ENCODE measurements at regions not wholly inside any gene's neighbourhood (a gene's known extent, or its start where the extent isn't known, plus 50 kb on each side); places are given as distances from the start of the nearest gene placed in this dataset.

DNA sequence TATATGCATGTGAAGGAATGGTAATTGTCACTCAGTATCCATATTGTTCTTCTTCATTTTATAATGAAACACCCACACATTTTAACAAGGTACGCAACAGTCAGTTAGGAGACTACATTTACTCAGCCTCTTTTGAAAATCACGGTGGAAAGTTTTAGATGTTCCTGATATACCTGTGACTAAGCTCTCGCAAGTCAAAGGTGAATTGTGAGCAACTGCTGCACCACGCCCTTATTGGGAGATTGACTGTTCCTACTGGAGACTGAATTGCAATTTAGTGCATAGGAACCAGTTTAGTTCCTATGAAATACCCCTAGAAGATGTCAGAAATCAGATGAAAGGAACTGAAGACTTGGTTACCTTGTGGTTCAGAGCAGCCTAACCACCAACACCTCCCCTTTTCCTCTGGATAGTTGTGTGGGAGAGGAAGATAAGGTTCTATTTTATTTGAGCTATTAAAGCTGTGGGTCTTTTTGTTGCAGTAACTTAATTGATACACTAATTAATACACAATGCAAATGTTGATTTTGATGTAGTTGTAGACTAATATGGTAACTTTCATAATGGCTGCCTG lies 1280.5 kb upstream of the CDH2 start:
- CTCF ChIA-PET (ENCODE audit: partially characterized antibody): no interaction called here
- no peak overlapping the region for H3K4me3 Mint-ChIP-seq
- no peak for DNase-seq

DNA sequence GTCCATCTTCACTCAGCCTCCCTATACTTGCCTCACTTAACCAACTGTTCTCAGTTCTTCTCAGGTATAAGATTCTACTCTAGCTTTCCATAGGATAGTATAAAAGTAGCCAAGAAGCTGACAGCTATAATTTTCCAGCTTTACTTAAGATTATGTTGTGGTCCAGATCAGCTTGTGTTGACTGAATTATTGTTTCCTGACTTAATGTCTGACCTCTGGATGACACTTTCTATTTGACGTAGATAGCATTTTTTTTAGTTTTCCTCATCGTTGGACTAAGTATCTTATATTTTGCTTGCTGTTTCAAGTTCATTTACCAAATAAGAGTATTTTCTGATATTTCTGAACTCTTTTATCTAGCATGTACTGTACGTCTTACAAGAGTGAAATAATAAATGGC lies 1272.5 kb upstream of the CDH2 start:
- Histone ChIP-seq H3K9me3 (ENCODE audit: control insufficient read depth in 1 of 2, low read length in 2 of 2) (no peaks in the 10 kb centered on the region), H3K4me1 (ENCODE audit: insufficient read depth, low read length) (no peaks in the 10 kb centered on the region), H3K36me3 (ENCODE audit: insufficient read depth, low read length) (no peaks in the 10 kb centered on the region), H3K4me3 (ENCODE audit: low read length in 2 of 2) (no peak overlapping the region), H3K27me3 (ENCODE audit: insufficient read depth, low read length) (no peaks in the 10 kb centered on the region), H3K27ac (ENCODE audit: low read depth, low read length) (no peak overlapping the region)
- Mint-ChIP-seq H3K4me3 (no peak overlapping the region), H3K36me3 (no peaks in the 10 kb centered on the region), H3K27ac (no peak overlapping the region), H3K4me1 (no peaks in the 10 kb centered on the region), H3K9me3 (peaks cover 0 to 22% (median 8%) of the 10 kb centered on the region in 8 donors), H3K27me3 (no peaks in the 10 kb centered on the region)
- intact Hi-C loops (cut with micrococcal nuclease): no loop called here
- ChIA-PET POLR2A (ENCODE audit: partially characterized antibody) (no interaction called here), CTCF (ENCODE audit: partially characterized antibody) (no interaction called here)
- DNase-seq: no peak

More for the DNA sequence above, 1280.5 kb upstream of the CDH2 start:
- no peak overlapping the region for H3K27ac Mint-ChIP-seq
- Histone ChIP-seq H3K4me1 (ENCODE audit: insufficient read depth, low read length) (no peaks in the 10 kb centered on the region), H3K9me3 (ENCODE audit: control insufficient read depth in 1 of 2, low read length in 2 of 2) (no peaks in the 10 kb centered on the region), H3K27me3 (ENCODE audit: insufficient read depth, low read length) (no peaks in the 10 kb centered on the region), H3K36me3 (ENCODE audit: insufficient read depth, low read length) (no peaks in the 10 kb centered on the region), H3K4me3 (ENCODE audit: low read length in 2 of 2) (no peak overlapping the region), H3K27ac (ENCODE audit: low read depth, low read length) (no peak overlapping the region)
- H3K36me3 Mint-ChIP-seq: no peaks in the 10 kb centered on the region
- H3K9me3 Mint-ChIP-seq: peaks cover 0 to 33% (median 7%) of the 10 kb centered on the region in 8 donors
- no peaks in the 10 kb centered on the region for H3K27me3 Mint-ChIP-seq
- intact Hi-C loops (cut with micrococcal nuclease): no loop called here
- POLR2A ChIA-PET (ENCODE audit: partially characterized antibody): no interaction called here
- no peaks in the 10 kb centered on the region for H3K4me1 Mint-ChIP-seq

DNA sequence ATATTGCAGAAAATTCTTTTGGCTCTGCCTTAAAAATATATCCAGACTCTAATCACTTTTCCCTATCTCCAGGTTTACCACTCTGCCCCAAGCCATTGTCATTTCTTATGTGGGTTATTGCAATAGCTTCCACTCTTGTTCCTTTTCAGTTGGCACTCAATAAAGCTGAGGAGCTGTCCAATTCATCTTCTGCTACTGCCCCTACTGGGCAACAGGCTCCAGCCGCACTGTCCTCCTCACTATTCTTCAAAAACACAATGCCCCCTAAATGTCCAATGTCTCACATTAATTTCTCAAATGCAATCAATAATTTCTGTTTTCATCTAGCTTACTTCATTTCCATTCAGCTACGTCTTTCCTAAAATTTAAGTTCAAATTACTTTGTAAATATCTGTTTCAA lies 1262.5 kb upstream of the CDH2 start:
- no peaks in the 10 kb centered on the region for H3K27me3 Mint-ChIP-seq
- Histone ChIP-seq H3K4me3 (ENCODE audit: low read length in 2 of 2) (no peak overlapping the region), H3K27me3 (ENCODE audit: insufficient read depth, low read length) (no peaks in the 10 kb centered on the region), H3K36me3 (ENCODE audit: insufficient read depth, low read length) (no peaks in the 10 kb centered on the region), H3K27ac (ENCODE audit: low read depth, low read length) (no peak overlapping the region), H3K9me3 (ENCODE audit: control insufficient read depth in 1 of 2, low read length in 2 of 2) (no peaks in the 10 kb centered on the region), H3K4me1 (ENCODE audit: insufficient read depth, low read length) (no peaks in the 10 kb centered on the region)
- H3K9me3 Mint-ChIP-seq: peaks cover 0 to 27% (median 14%) of the 10 kb centered on the region in 8 donors
- no peak for DNase-seq
- H3K4me3 Mint-ChIP-seq: no peak overlapping the region
- no peaks in the 10 kb centered on the region for H3K4me1 Mint-ChIP-seq
- H3K27ac Mint-ChIP-seq: no peak overlapping the region
- POLR2A ChIA-PET (ENCODE audit: partially characterized antibody): no interaction called here
- CTCF ChIA-PET (ENCODE audit: partially characterized antibody): no interaction called here
- intact Hi-C loops (cut with micrococcal nuclease): no loop called here
- H3K36me3 Mint-ChIP-seq: no peaks in the 10 kb centered on the region

DNA sequence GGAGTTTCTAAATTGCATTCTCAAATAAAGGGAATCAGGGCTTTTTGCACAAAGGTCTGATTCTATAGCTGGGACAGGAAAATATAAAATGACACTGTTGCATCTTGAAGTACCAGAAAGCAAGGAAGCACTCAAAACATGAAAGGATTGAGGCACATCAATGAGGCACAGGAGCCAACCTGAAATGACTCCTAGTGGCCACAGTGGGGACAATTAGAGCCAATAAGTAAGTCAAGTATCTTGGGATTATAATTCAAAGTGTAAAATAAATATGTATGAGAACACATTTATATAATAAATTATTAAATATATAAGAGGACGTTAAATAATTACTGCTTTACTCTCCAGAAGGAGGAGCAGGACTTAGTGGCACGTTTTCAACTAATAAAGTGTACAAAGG lies 1259.5 kb upstream of the CDH2 start:
- no peaks in the 10 kb centered on the region for H3K36me3 Mint-ChIP-seq
- H3K27ac ChIP-seq (ENCODE audit: low read depth, low read length): no peak overlapping the region
- no peaks in the 10 kb centered on the region for H3K27me3 ChIP-seq (ENCODE audit: insufficient read depth, low read length)
- DNase-seq: no peak
- H3K36me3 ChIP-seq (ENCODE audit: insufficient read depth, low read length): no peaks in the 10 kb centered on the region
- H3K4me3 Mint-ChIP-seq: no peak overlapping the region
- H3K9me3 Mint-ChIP-seq: peaks cover 0 to 27% (median 19%) of the 10 kb centered on the region in 8 donors
- no peaks in the 10 kb centered on the region for H3K4me1 ChIP-seq (ENCODE audit: insufficient read depth, low read length)
- peak overlapping the region in 1 of 7 donors; percentile 47 for H3K27ac Mint-ChIP-seq
- H3K27me3 Mint-ChIP-seq: no peaks in the 10 kb centered on the region
- intact Hi-C loops (cut with micrococcal nuclease): no loop called here
- ChIA-PET CTCF (ENCODE audit: partially characterized antibody) (no interaction called here), POLR2A (ENCODE audit: partially characterized antibody) (no interaction called here)
- no peaks in the 10 kb centered on the region for H3K9me3 ChIP-seq (ENCODE audit: control insufficient read depth in 1 of 2, low read length in 2 of 2)
- H3K4me1 Mint-ChIP-seq: no peaks in the 10 kb centered on the region
- H3K4me3 ChIP-seq (ENCODE audit: low read length in 2 of 2): no peak overlapping the region

DNA sequence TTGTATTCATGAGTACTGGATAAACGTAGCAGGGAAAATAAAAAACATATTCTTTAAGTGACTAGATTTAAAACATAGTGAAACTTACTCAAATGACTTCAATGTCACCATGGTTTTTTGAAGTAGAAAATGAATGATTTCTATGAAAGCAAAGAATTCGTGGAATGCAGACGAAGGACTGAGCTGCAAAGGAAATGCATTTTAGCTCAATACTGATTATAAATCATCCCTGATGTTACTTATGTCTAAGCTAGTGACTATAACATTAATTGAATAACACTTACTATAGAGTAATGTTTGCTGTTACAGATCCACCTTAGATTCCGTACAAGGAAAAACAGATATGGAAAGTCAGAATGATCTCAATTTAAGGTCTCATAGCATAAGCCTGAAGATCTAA lies 1257.7 kb upstream of the CDH2 start:
- Mint-ChIP-seq H3K4me1 (no peaks in the 10 kb centered on the region), H3K27ac (no peak overlapping the region), H3K9me3 (peaks cover 0 to 27% (median 18%) of the 10 kb centered on the region in 8 donors), H3K36me3 (no peaks in the 10 kb centered on the region), H3K27me3 (no peaks in the 10 kb centered on the region), H3K4me3 (no peak overlapping the region)
- Histone ChIP-seq H3K27ac (ENCODE audit: low read depth, low read length) (no peak overlapping the region), H3K9me3 (ENCODE audit: control insufficient read depth in 1 of 2, low read length in 2 of 2) (no peaks in the 10 kb centered on the region), H3K36me3 (ENCODE audit: insufficient read depth, low read length) (no peaks in the 10 kb centered on the region), H3K27me3 (ENCODE audit: insufficient read depth, low read length) (no peaks in the 10 kb centered on the region), H3K4me1 (ENCODE audit: insufficient read depth, low read length) (no peaks in the 10 kb centered on the region), H3K4me3 (ENCODE audit: low read length in 2 of 2) (no peak overlapping the region)
- intact Hi-C loops (cut with micrococcal nuclease): no loop called here
- CTCF ChIA-PET (ENCODE audit: partially characterized antibody): no interaction called here
- POLR2A ChIA-PET (ENCODE audit: partially characterized antibody): no interaction called here
- no peak for DNase-seq

DNA sequence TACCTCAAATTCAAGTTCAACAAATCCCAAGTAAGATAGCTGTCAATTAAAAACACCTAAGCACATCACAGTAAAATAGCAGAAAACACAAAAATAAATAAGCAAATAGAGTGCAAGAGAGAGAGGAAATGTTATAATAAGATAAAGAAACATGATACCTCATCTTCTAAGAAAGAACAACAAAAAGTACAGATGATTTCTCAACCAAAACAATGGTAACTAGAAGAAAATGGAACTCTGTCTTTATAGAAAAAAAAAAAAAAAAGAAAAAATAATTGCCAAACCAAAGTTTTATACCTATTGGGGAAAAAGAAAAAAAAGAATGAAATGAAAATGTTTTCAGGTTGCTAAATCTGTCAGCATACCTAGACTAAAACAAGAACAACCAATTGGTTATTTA lies 1253.5 kb upstream of the CDH2 start:
- Histone ChIP-seq H3K9me3 (ENCODE audit: control insufficient read depth in 1 of 2, low read length in 2 of 2) (no peaks in the 10 kb centered on the region), H3K4me1 (ENCODE audit: insufficient read depth, low read length) (no peaks in the 10 kb centered on the region), H3K27me3 (ENCODE audit: insufficient read depth, low read length) (no peaks in the 10 kb centered on the region), H3K4me3 (ENCODE audit: low read length in 2 of 2) (no peak overlapping the region), H3K36me3 (ENCODE audit: insufficient read depth, low read length) (no peaks in the 10 kb centered on the region), H3K27ac (ENCODE audit: low read depth, low read length) (no peak overlapping the region)
- peaks cover 2 to 32% (median 17%) of the 10 kb centered on the region in 8 donors for H3K9me3 Mint-ChIP-seq
- H3K27me3 Mint-ChIP-seq: no peaks in the 10 kb centered on the region
- DNase-seq: no peak
- no peaks in the 10 kb centered on the region for H3K36me3 Mint-ChIP-seq
- H3K4me1 Mint-ChIP-seq: no peaks in the 10 kb centered on the region
- intact Hi-C loops (cut with micrococcal nuclease): no loop called here
- ChIA-PET CTCF (ENCODE audit: partially characterized antibody) (no interaction called here), POLR2A (ENCODE audit: partially characterized antibody) (no interaction called here)
- H3K27ac Mint-ChIP-seq: no peak overlapping the region
- H3K4me3 Mint-ChIP-seq: no peak overlapping the region

DNA sequence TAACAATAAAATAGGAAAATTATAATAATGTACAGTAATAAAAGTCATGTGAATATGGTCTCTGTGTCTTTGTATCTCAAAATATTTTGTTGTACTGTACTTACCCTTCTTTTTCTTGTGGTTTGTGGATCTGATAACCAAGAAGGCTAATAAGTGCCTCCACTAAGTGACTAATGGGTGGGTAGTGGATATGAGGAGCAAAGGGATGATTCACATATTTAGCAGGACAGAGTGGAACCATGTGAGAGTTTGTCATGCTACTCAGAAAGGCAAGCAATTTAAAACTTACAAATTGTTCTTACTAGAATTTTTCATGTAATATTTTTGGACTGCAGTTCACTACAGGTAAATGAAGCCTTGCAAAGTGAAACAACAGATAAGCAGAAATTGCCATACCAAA lies 1241.2 kb upstream of the CDH2 start:
- H3K4me1 ChIP-seq (ENCODE audit: insufficient read depth, low read length): no peaks in the 10 kb centered on the region
- no peak overlapping the region for H3K27ac Mint-ChIP-seq
- H3K4me3 Mint-ChIP-seq: no peak overlapping the region
- H3K36me3 Mint-ChIP-seq: no peaks in the 10 kb centered on the region
- no peak overlapping the region for H3K4me3 ChIP-seq (ENCODE audit: low read length in 2 of 2)
- H3K9me3 Mint-ChIP-seq: peaks cover 3 to 40% (median 33%) of the 10 kb centered on the region in 8 donors
- intact Hi-C loops (cut with micrococcal nuclease): no loop called here
- ChIA-PET POLR2A (ENCODE audit: partially characterized antibody) (no interaction called here), CTCF (ENCODE audit: partially characterized antibody) (no interaction called here)
- H3K27me3 ChIP-seq (ENCODE audit: insufficient read depth, low read length): no peaks in the 10 kb centered on the region
- peaks cover 0 to 8% of the 10 kb centered on the region in 2 donors for H3K9me3 ChIP-seq (ENCODE audit: control insufficient read depth in 1 of 2, low read length in 2 of 2)
- no peaks in the 10 kb centered on the region for H3K27me3 Mint-ChIP-seq
- no peak for DNase-seq
- no peaks in the 10 kb centered on the region for H3K4me1 Mint-ChIP-seq
- H3K36me3 ChIP-seq (ENCODE audit: insufficient read depth, low read length): no peaks in the 10 kb centered on the region
- no peak overlapping the region for H3K27ac ChIP-seq (ENCODE audit: low read depth, low read length)

DNA sequence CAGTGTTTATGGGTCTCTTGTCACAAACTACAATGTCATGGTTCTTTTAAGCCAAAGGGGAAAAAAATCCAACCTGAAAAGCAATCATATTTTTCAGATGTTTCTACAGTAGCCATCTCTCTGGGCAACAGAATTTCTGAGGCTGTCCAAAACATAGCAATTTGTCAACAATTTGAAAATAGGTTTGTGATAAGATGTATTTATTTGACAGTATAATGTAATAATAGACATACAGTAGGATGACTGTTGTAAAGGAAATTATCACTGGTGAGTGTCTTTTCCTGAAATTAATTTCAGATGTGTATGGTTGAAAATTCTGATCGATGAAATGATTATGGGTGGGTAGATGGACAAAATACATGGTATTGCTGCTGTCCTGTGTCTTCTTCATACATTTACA lies 1230.1 kb upstream of the CDH2 start:
- no peak overlapping the region for H3K27ac Mint-ChIP-seq
- Histone ChIP-seq H3K4me1 (ENCODE audit: insufficient read depth, low read length) (no peaks in the 10 kb centered on the region), H3K4me3 (ENCODE audit: low read length in 2 of 2) (no peak overlapping the region), H3K27ac (ENCODE audit: low read depth, low read length) (no peak overlapping the region), H3K9me3 (ENCODE audit: control insufficient read depth in 1 of 2, low read length in 2 of 2) (no peaks in the 10 kb centered on the region), H3K36me3 (ENCODE audit: insufficient read depth, low read length) (no peaks in the 10 kb centered on the region), H3K27me3 (ENCODE audit: insufficient read depth, low read length) (no peaks in the 10 kb centered on the region)
- no peaks in the 10 kb centered on the region for H3K36me3 Mint-ChIP-seq
- no peaks in the 10 kb centered on the region for H3K4me1 Mint-ChIP-seq
- H3K27me3 Mint-ChIP-seq: no peaks in the 10 kb centered on the region
- peaks cover 0 to 11% (median 5%) of the 10 kb centered on the region in 8 donors for H3K9me3 Mint-ChIP-seq
- ChIA-PET POLR2A (ENCODE audit: partially characterized antibody) (no interaction called here), CTCF (ENCODE audit: partially characterized antibody) (no interaction called here)
- DNase-seq: no peak
- intact Hi-C loops (cut with micrococcal nuclease): no loop called here
- H3K4me3 Mint-ChIP-seq: no peak overlapping the region

Data from CD4-positive, alpha-beta memory T cell (primary cell).